ENCODE measurements at regions not wholly inside any gene's neighbourhood (a gene's known extent, or its start where the extent isn't known, plus 50 kb on each side); places are given as distances from the start of the nearest gene placed in this dataset.

- no peaks in the 10 kb centered on the region for H3K9me3 ChIP-seq (ENCODE audit: control insufficient read depth in 3 of 3, low read length in 3 of 3)
Observed at GRCh38 chr3:177435301-177435700, 238.0 kb upstream of the TBL1XR1 start.

GRCh38 chr3:177437513-177438337 lies 240.4 kb upstream of the TBL1XR1 start:
- no peaks in the 10 kb centered on the region for H3K27me3 ChIP-seq (ENCODE audit: control insufficient read depth in 3 of 3, insufficient read depth in 3 of 3, low read length in 3 of 3)
- H3K4me3 ChIP-seq (ENCODE audit: low read length in 3 of 3) = no peak overlapping the region
- H3K9me3 ChIP-seq (ENCODE audit: control insufficient read depth in 3 of 3, low read length in 3 of 3) = no peaks in the 10 kb centered on the region
- no peak overlapping the region for H3K27ac ChIP-seq (ENCODE audit: low read depth, low read length)
- no peaks in the 10 kb centered on the region for H3K4me1 ChIP-seq (ENCODE audit: control insufficient read depth in 3 of 3, insufficient read depth in 3 of 3, low read length in 3 of 3)
- no peak overlapping the region for H3K9ac ChIP-seq (ENCODE audit: low read depth in 1 of 3, low read length in 3 of 3)
- no peaks in the 10 kb centered on the region for H3K36me3 ChIP-seq (ENCODE audit: control insufficient read depth in 3 of 3, insufficient read depth in 3 of 3, low read length in 3 of 3)

More at GRCh38 chr3:177435301-177435700, 238.0 kb upstream of the TBL1XR1 start:
- no peaks in the 10 kb centered on the region for H3K27me3 ChIP-seq (ENCODE audit: control insufficient read depth in 3 of 3, insufficient read depth in 3 of 3, low read length in 3 of 3)
- H3K4me3 ChIP-seq (ENCODE audit: low read length in 3 of 3) = no peak overlapping the region
- no peaks in the 10 kb centered on the region for H3K4me1 ChIP-seq (ENCODE audit: control insufficient read depth in 3 of 3, insufficient read depth in 3 of 3, low read length in 3 of 3)
- H3K36me3 ChIP-seq (ENCODE audit: control insufficient read depth in 3 of 3, insufficient read depth in 3 of 3, low read length in 3 of 3) = no peaks in the 10 kb centered on the region
- H3K9ac ChIP-seq (ENCODE audit: low read depth in 1 of 3, low read length in 3 of 3) = no peak overlapping the region
- H3K27ac ChIP-seq (ENCODE audit: low read depth, low read length) = no peak overlapping the region

- no peaks in the 10 kb centered on the region for H3K9me3 ChIP-seq (ENCODE audit: control insufficient read depth in 3 of 3, low read length in 3 of 3)
- peaks cover 0 to 4% (median 0%) of the 10 kb centered on the region in 3 donors for H3K4me1 ChIP-seq (ENCODE audit: control insufficient read depth in 3 of 3, insufficient read depth in 3 of 3, low read length in 3 of 3)
- no peaks in the 10 kb centered on the region for H3K27me3 ChIP-seq (ENCODE audit: control insufficient read depth in 3 of 3, insufficient read depth in 3 of 3, low read length in 3 of 3)
- no peak overlapping the region for H3K27ac ChIP-seq (ENCODE audit: low read depth, low read length)
- H3K36me3 ChIP-seq (ENCODE audit: control insufficient read depth in 3 of 3, insufficient read depth in 3 of 3, low read length in 3 of 3) = no peaks in the 10 kb centered on the region
- no peak overlapping the region for H3K9ac ChIP-seq (ENCODE audit: low read depth in 1 of 3, low read length in 3 of 3)
- no peak overlapping the region for H3K4me3 ChIP-seq (ENCODE audit: low read length in 3 of 3)
Observed at GRCh38 chr3:177438596-177439220, 241.4 kb upstream of the TBL1XR1 start.

GRCh38 chr3:177439694-177440269 lies 242.5 kb upstream of the TBL1XR1 start:
- H3K9me3 ChIP-seq (ENCODE audit: control insufficient read depth in 3 of 3, low read length in 3 of 3) = no peaks in the 10 kb centered on the region
- H3K27me3 ChIP-seq (ENCODE audit: control insufficient read depth in 3 of 3, insufficient read depth in 3 of 3, low read length in 3 of 3) = no peaks in the 10 kb centered on the region
- no peak overlapping the region for H3K4me3 ChIP-seq (ENCODE audit: low read length in 3 of 3)
- no peak overlapping the region for H3K27ac ChIP-seq (ENCODE audit: low read depth, low read length)
- H3K9ac ChIP-seq (ENCODE audit: low read depth in 1 of 3, low read length in 3 of 3) = no peak overlapping the region
- H3K4me1 ChIP-seq (ENCODE audit: control insufficient read depth in 3 of 3, insufficient read depth in 3 of 3, low read length in 3 of 3) = peaks cover 0 to 4% (median 0%) of the 10 kb centered on the region in 3 donors
- no peaks in the 10 kb centered on the region for H3K36me3 ChIP-seq (ENCODE audit: control insufficient read depth in 3 of 3, insufficient read depth in 3 of 3, low read length in 3 of 3)

GRCh38 chr3:177440456-177441104 lies 243.3 kb upstream of the TBL1XR1 start:
- H3K4me3 ChIP-seq (ENCODE audit: low read length in 3 of 3) = no peak overlapping the region
- H3K9ac ChIP-seq (ENCODE audit: low read depth in 1 of 3, low read length in 3 of 3) = no peak overlapping the region
- no peak overlapping the region for H3K27ac ChIP-seq (ENCODE audit: low read depth, low read length)
- H3K36me3 ChIP-seq (ENCODE audit: control insufficient read depth in 3 of 3, insufficient read depth in 3 of 3, low read length in 3 of 3) = no peaks in the 10 kb centered on the region
- H3K27me3 ChIP-seq (ENCODE audit: control insufficient read depth in 3 of 3, insufficient read depth in 3 of 3, low read length in 3 of 3) = no peaks in the 10 kb centered on the region
- peaks cover 0 to 4% (median 0%) of the 10 kb centered on the region in 3 donors for H3K4me1 ChIP-seq (ENCODE audit: control insufficient read depth in 3 of 3, insufficient read depth in 3 of 3, low read length in 3 of 3)
- H3K9me3 ChIP-seq (ENCODE audit: control insufficient read depth in 3 of 3, low read length in 3 of 3) = no peaks in the 10 kb centered on the region

- no peak overlapping the region for H3K4me3 ChIP-seq (ENCODE audit: low read length in 3 of 3)
- H3K9ac ChIP-seq (ENCODE audit: low read depth in 1 of 3, low read length in 3 of 3) = no peak overlapping the region
- no peaks in the 10 kb centered on the region for H3K9me3 ChIP-seq (ENCODE audit: control insufficient read depth in 3 of 3, low read length in 3 of 3)
- peaks cover 0 to 4% (median 0%) of the 10 kb centered on the region in 3 donors for H3K4me1 ChIP-seq (ENCODE audit: control insufficient read depth in 3 of 3, insufficient read depth in 3 of 3, low read length in 3 of 3)
- no peak overlapping the region for H3K27ac ChIP-seq (ENCODE audit: low read depth, low read length)
- no peaks in the 10 kb centered on the region for H3K36me3 ChIP-seq (ENCODE audit: control insufficient read depth in 3 of 3, insufficient read depth in 3 of 3, low read length in 3 of 3)
- H3K27me3 ChIP-seq (ENCODE audit: control insufficient read depth in 3 of 3, insufficient read depth in 3 of 3, low read length in 3 of 3) = no peaks in the 10 kb centered on the region
Observed at GRCh38 chr3:177441276-177441812, 244.1 kb upstream of the TBL1XR1 start.

- H3K27ac ChIP-seq (ENCODE audit: low read depth, low read length) = no peak overlapping the region
- H3K9me3 ChIP-seq (ENCODE audit: control insufficient read depth in 3 of 3, low read length in 3 of 3) = no peaks in the 10 kb centered on the region
- H3K36me3 ChIP-seq (ENCODE audit: control insufficient read depth in 3 of 3, insufficient read depth in 3 of 3, low read length in 3 of 3) = no peaks in the 10 kb centered on the region
Observed at GRCh38 chr3:177441813-177442646, 244.7 kb upstream of the TBL1XR1 start.

GRCh38 chr3:177443469-177443868 lies 246.2 kb upstream of the TBL1XR1 start:
- no peaks in the 10 kb centered on the region for H3K27me3 ChIP-seq (ENCODE audit: control insufficient read depth in 3 of 3, insufficient read depth in 3 of 3, low read length in 3 of 3)
- no peaks in the 10 kb centered on the region for H3K9me3 ChIP-seq (ENCODE audit: control insufficient read depth in 3 of 3, low read length in 3 of 3)
- no peak overlapping the region for H3K27ac ChIP-seq (ENCODE audit: low read depth, low read length)
- H3K4me3 ChIP-seq (ENCODE audit: low read length in 3 of 3) = no peak overlapping the region
- no peak overlapping the region for H3K9ac ChIP-seq (ENCODE audit: low read depth in 1 of 3, low read length in 3 of 3)
- H3K36me3 ChIP-seq (ENCODE audit: control insufficient read depth in 3 of 3, insufficient read depth in 3 of 3, low read length in 3 of 3) = no peaks in the 10 kb centered on the region
- peaks cover 0 to 4% (median 0%) of the 10 kb centered on the region in 3 donors for H3K4me1 ChIP-seq (ENCODE audit: control insufficient read depth in 3 of 3, insufficient read depth in 3 of 3, low read length in 3 of 3)

More at GRCh38 chr3:177441813-177442646, 244.7 kb upstream of the TBL1XR1 start:
- Histone ChIP-seq H3K4me3 (ENCODE audit: low read length in 3 of 3) (no peak overlapping the region), H3K4me1 (ENCODE audit: control insufficient read depth in 3 of 3, insufficient read depth in 3 of 3, low read length in 3 of 3) (peaks cover 0 to 4% (median 0%) of the 10 kb centered on the region in 3 donors), H3K27me3 (ENCODE audit: control insufficient read depth in 3 of 3, insufficient read depth in 3 of 3, low read length in 3 of 3) (no peaks in the 10 kb centered on the region), H3K9ac (ENCODE audit: low read depth in 1 of 3, low read length in 3 of 3) (no peak overlapping the region)

- no peaks in the 10 kb centered on the region for H3K9me3 ChIP-seq (ENCODE audit: control insufficient read depth in 3 of 3, low read length in 3 of 3)
- H3K4me3 ChIP-seq (ENCODE audit: low read length in 3 of 3) = no peak overlapping the region
- H3K27ac ChIP-seq (ENCODE audit: low read depth, low read length) = no peak overlapping the region
- no peak overlapping the region for H3K9ac ChIP-seq (ENCODE audit: low read depth in 1 of 3, low read length in 3 of 3)
- H3K36me3 ChIP-seq (ENCODE audit: control insufficient read depth in 3 of 3, insufficient read depth in 3 of 3, low read length in 3 of 3) = no peaks in the 10 kb centered on the region
- H3K27me3 ChIP-seq (ENCODE audit: control insufficient read depth in 3 of 3, insufficient read depth in 3 of 3, low read length in 3 of 3) = no peaks in the 10 kb centered on the region
- H3K4me1 ChIP-seq (ENCODE audit: control insufficient read depth in 3 of 3, insufficient read depth in 3 of 3, low read length in 3 of 3) = peaks cover 0 to 4% (median 0%) of the 10 kb centered on the region in 3 donors
Observed at GRCh38 chr3:177444696-177445095, 247.4 kb upstream of the TBL1XR1 start.

Measured in skeletal muscle tissue (tissue), 3 donors.